BLaER1 (cell line): ENCODE measurements at regions not wholly inside any gene's neighbourhood (a gene's known extent, or its start where the extent isn't known, plus 50 kb on each side); places are given as distances from the start of the nearest gene placed in this dataset.
"Not testable (repeated sequence)": the region's sequence is repeated elsewhere in the genome, so short reads cannot be mapped to it uniquely, and the experiment has no call there.

Experiments
- H3K27ac ChIP-seq: shearing (Covaris generic); formaldehyde crosslinking; 2 replicates; pipeline ENCODE4 v1.8.1; 2022
- H3K27me3 ChIP-seq: shearing (Covaris generic); formaldehyde crosslinking; 2 replicates; pipeline ENCODE4 v1.8.1; 2022
- H3K36me3 ChIP-seq: shearing (Covaris generic); formaldehyde crosslinking; 2 replicates; pipeline ENCODE4 v1.8.1; 2022
- H3K4me1 ChIP-seq: shearing (Covaris generic); formaldehyde crosslinking; 2 replicates; pipeline ENCODE4 v1.8.1; 2022
- H3K4me2 ChIP-seq: shearing (Covaris generic); formaldehyde crosslinking; 2 replicates; pipeline ENCODE4 v1.8.1; 2022
- H3K4me3 ChIP-seq: shearing (Covaris generic); formaldehyde crosslinking; 2 replicates; pipeline ENCODE4 v1.8.1; 2022
- H3K9ac ChIP-seq: shearing (Covaris generic); formaldehyde crosslinking; 2 replicates; pipeline ENCODE4 v1.8.1; 2022
- H3K9me3 ChIP-seq: shearing (Covaris generic); formaldehyde crosslinking; 2 replicates; pipeline ENCODE4 v1.8.1; 2022
- H4K20me1 ChIP-seq: shearing (Covaris generic); formaldehyde crosslinking; 2 replicates; pipeline ENCODE4 v1.8.1; 2022
- Cebpa-rat ChIP-seq: shearing (Covaris generic); IDR thresholded peaks from 2 replicates; pipeline ENCODE4 v1.8.1; 2022

GRCh38 chr1:172939475-172939874, 111.3 kb downstream of the TNFSF18 start:
- Histone ChIP-seq H3K9ac (no peak overlapping the region), H3K27me3 (no peaks in the 10 kb centered on the region), H3K9me3 (no peaks in the 10 kb centered on the region; the same call in 1 of the 2 replicates), H3K4me1 (peaks cover 12% of the 10 kb centered on the region), H3K4me2 (peak overlapping the region; percentile 45), H3K36me3 (no peaks in the 10 kb centered on the region), H4K20me1 (no peaks in the 10 kb centered on the region), H3K27ac (no peak overlapping the region), H3K4me3 (no peak overlapping the region)
- no peak for TF ChIP-seq Cebpa-rat

GRCh38 chr1:172940174-172940855, 110.4 kb downstream of the TNFSF18 start:
- Histone ChIP-seq H3K9me3 (no peaks in the 10 kb centered on the region; the same call in 1 of the 2 replicates), H3K4me2 (no peak overlapping the region), H3K27ac (no peak overlapping the region), H4K20me1 (no peaks in the 10 kb centered on the region), H3K4me1 (peaks cover 12% of the 10 kb centered on the region), H3K36me3 (no peaks in the 10 kb centered on the region), H3K9ac (no peak overlapping the region), H3K4me3 (no peak overlapping the region), H3K27me3 (no peaks in the 10 kb centered on the region)
- no peak for TF ChIP-seq Cebpa-rat

- H3K4me2 ChIP-seq: no peak overlapping the region
- no peak overlapping the region for H3K4me3 ChIP-seq
- no peaks in the 10 kb centered on the region for H3K36me3 ChIP-seq
- H3K9me3 ChIP-seq: no peaks in the 10 kb centered on the region; the same call in 1 of the 2 replicates
- no peaks in the 10 kb centered on the region for H4K20me1 ChIP-seq
- no peak for TF ChIP-seq Cebpa-rat
- H3K9ac ChIP-seq: no peak overlapping the region
- H3K4me1 ChIP-seq: peaks cover 12% of the 10 kb centered on the region
- no peaks in the 10 kb centered on the region for H3K27me3 ChIP-seq
- no peak overlapping the region for H3K27ac ChIP-seq
Observed at GRCh38 chr1:172941471-172941870, 109.3 kb downstream of the TNFSF18 start.

- Histone ChIP-seq H3K4me2 (no peak overlapping the region), H3K27ac (no peak overlapping the region), H3K9me3 (no peaks in the 10 kb centered on the region; the same call in 1 of the 2 replicates), H3K27me3 (no peaks in the 10 kb centered on the region), H4K20me1 (no peaks in the 10 kb centered on the region), H3K36me3 (no peaks in the 10 kb centered on the region), H3K4me1 (peaks cover 12% of the 10 kb centered on the region), H3K4me3 (no peak overlapping the region), H3K9ac (no peak overlapping the region)
- TF ChIP-seq Cebpa-rat: no peak
Observed at GRCh38 chr1:172941945-172942344, 108.8 kb downstream of the TNFSF18 start.

- peaks cover 12% of the 10 kb centered on the region for H3K4me1 ChIP-seq
Observed at GRCh38 chr1:172943138-172943537, 107.6 kb downstream of the TNFSF18 start.

GRCh38 chr1:172944931-172945330, 105.8 kb downstream of the TNFSF18 start:
- Histone ChIP-seq H3K4me1 (peaks cover 3% of the 10 kb centered on the region), H3K27ac (no peak overlapping the region), H3K4me2 (no peak overlapping the region), H3K9ac (no peak overlapping the region), H3K4me3 (no peak overlapping the region), H3K27me3 (no peaks in the 10 kb centered on the region), H3K36me3 (no peaks in the 10 kb centered on the region), H3K9me3 (no peaks in the 10 kb centered on the region; the same call in 1 of the 2 replicates), H4K20me1 (no peaks in the 10 kb centered on the region)
- no peak for TF ChIP-seq Cebpa-rat

More at GRCh38 chr1:172943138-172943537, 107.6 kb downstream of the TNFSF18 start:
- H3K27me3 ChIP-seq, H3K27ac ChIP-seq, H3K4me3 ChIP-seq, H3K9me3 ChIP-seq, H3K4me2 ChIP-seq, H4K20me1 ChIP-seq, H3K36me3 ChIP-seq, H3K9ac ChIP-seq: not testable (repeated sequence)

- no peak overlapping the region for H3K9ac ChIP-seq
- H3K4me1 ChIP-seq: no peaks in the 10 kb centered on the region
- H4K20me1 ChIP-seq: no peaks in the 10 kb centered on the region
- TF ChIP-seq Cebpa-rat: no peak
- no peak overlapping the region for H3K27ac ChIP-seq
- H3K4me3 ChIP-seq: no peak overlapping the region
- H3K27me3 ChIP-seq: no peaks in the 10 kb centered on the region
- no peak overlapping the region for H3K4me2 ChIP-seq
- no peaks in the 10 kb centered on the region; the same call in 1 of the 2 replicates for H3K9me3 ChIP-seq
- no peaks in the 10 kb centered on the region for H3K36me3 ChIP-seq
Observed at GRCh38 chr1:172946814-172947507, 103.8 kb downstream of the TNFSF18 start.

- no peak overlapping the region for H3K4me3 ChIP-seq
- no peaks in the 10 kb centered on the region for H3K36me3 ChIP-seq
- no peak overlapping the region for H3K4me2 ChIP-seq
- H3K4me1 ChIP-seq: no peaks in the 10 kb centered on the region
- H3K27ac ChIP-seq: no peak overlapping the region
- no peak overlapping the region for H3K9ac ChIP-seq
- H3K9me3 ChIP-seq: no peaks in the 10 kb centered on the region
- no peak for TF ChIP-seq Cebpa-rat
- no peaks in the 10 kb centered on the region for H3K27me3 ChIP-seq
- H4K20me1 ChIP-seq: no peaks in the 10 kb centered on the region
Observed at GRCh38 chr1:172948457-172948856, 102.3 kb downstream of the TNFSF18 start.

- H3K27ac ChIP-seq: no peak overlapping the region
- no peak for TF ChIP-seq Cebpa-rat
- H3K4me1 ChIP-seq: no peaks in the 10 kb centered on the region
- no peak overlapping the region for H3K9ac ChIP-seq
- no peaks in the 10 kb centered on the region for H4K20me1 ChIP-seq
- H3K4me3 ChIP-seq: no peak overlapping the region
- no peaks in the 10 kb centered on the region for H3K27me3 ChIP-seq
- no peaks in the 10 kb centered on the region for H3K9me3 ChIP-seq
- H3K4me2 ChIP-seq: no peak overlapping the region
- H3K36me3 ChIP-seq: no peaks in the 10 kb centered on the region
Observed at GRCh38 chr1:172949096-172949495, 101.6 kb downstream of the TNFSF18 start.

GRCh38 chr1:172950528-172950927, 100.2 kb downstream of the TNFSF18 start:
- no peaks in the 10 kb centered on the region for H4K20me1 ChIP-seq
- no peak overlapping the region for H3K4me2 ChIP-seq
- no peaks in the 10 kb centered on the region for H3K36me3 ChIP-seq
- H3K27ac ChIP-seq: no peak overlapping the region
- no peak for TF ChIP-seq Cebpa-rat
- H3K27me3 ChIP-seq: no peaks in the 10 kb centered on the region
- no peaks in the 10 kb centered on the region for H3K4me1 ChIP-seq
- H3K9me3 ChIP-seq: no peaks in the 10 kb centered on the region
- H3K4me3 ChIP-seq: no peak overlapping the region
- no peak overlapping the region for H3K9ac ChIP-seq
